H4 (cell line): ENCODE measurements at regions not wholly inside any gene's neighbourhood (a gene's known extent, or its start where the extent isn't known, plus 50 kb on each side); places are given as distances from the start of the nearest gene placed in this dataset.
"Not testable (repeated sequence)": the region's sequence is repeated elsewhere in the genome, so short reads cannot be mapped to it uniquely, and the experiment has no call there.

ENCODE experiments used
- DNase-seq: peaks from one replicate; pipeline ENCODE4 v3.0.0-alpha.2; 2015; ENCODE audit warnings: low spot score

DNA sequence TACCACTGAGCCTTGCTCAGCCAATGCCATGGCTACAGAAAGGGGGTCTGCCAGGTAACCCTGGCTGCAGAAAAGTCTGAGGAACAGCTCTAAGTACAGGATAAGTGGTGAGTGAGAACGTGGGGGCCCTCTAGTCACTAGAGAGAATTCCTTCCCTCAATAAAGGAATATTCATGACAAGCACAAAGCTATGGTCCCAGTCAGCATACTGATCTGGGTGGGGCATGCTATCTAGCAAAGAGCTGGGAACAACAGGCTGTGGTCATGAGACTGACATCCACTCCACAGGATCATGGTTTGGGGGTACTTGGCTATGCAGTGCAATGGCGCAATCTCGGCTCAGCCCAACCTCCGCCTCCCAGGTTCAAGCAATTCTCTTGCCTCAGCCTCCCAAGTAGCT is 140.4 kb downstream of the MTHFS start:
- no peak for DNase-seq

DNA sequence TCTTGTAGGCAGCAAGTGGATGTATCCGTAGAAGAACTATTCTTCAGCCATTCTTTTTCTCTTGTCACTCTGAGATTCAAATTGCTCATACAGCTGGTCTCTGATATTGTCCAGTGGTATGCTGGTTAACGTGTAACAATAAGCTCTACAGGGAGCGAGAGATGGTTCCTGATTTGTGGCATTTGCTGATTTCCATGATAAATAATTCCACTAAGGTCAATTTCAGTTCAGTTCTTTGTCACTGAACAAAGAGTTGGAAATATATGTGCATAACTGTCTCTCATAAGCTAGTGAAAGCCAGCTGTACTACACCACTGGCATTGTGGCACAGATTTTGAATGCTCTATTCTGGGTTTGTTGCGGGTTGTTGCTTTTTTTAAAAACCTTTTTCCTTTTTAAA is 131.7 kb downstream of the MTHFS start:
- no peak for DNase-seq

DNA sequence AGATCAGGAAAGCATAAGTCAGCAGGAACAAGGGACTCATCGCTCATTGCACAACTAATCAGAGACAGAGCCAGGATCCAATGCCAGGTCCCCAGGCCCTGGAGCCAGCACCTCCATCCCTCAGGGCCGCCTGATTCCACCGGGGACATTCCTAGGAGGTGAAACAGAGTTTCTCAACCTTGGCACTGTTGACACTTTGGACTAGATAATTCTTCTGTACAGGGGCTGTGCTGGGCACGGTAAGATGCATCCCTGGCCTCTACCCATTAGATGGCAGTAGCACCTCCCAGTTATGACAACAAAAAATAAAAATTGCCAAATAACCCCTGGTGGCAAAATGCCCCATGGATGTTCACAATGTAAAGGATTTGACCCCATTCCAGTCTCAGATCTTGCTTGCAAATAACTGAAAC is 127.7 kb downstream of the MTHFS start:
- no peak for DNase-seq

DNA sequence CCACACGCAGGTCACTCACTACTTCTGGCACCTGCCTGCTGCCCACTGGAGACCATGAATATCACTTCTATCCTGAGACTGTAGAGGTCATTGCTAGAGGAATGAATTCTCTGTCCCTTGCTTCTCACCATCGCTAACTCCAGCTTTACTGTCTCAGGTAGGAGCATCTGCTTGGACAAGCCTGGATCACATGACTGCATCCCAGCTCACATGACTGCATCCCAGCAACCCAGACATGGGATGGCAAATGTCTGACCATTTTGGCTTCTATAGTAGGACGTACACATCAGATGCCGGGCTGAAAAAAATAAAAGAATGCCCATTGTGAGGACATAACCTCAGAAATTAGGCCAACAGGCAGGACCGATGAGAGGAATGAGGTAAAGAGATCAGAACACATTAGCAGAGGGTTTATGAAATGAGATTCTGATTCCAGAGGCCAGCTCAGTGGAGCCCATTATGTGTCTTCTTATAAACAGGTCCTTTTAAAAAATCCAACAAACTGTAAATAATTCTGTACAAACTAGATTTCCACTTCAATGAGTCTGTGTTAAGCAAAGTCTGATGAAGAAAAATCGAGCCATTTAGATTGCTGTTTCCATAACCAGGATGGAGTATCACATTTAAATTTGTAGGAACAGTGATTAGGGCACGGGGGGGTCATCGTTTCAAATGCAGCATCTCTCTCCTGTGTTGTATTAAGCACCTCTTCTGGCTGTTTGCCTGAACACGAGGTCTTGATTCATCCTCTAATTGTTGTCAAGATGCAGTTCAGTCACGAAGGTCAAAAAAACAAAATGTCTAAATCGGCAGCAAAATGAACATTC is 126.7 kb downstream of the MTHFS start:
- no peak for DNase-seq

DNA sequence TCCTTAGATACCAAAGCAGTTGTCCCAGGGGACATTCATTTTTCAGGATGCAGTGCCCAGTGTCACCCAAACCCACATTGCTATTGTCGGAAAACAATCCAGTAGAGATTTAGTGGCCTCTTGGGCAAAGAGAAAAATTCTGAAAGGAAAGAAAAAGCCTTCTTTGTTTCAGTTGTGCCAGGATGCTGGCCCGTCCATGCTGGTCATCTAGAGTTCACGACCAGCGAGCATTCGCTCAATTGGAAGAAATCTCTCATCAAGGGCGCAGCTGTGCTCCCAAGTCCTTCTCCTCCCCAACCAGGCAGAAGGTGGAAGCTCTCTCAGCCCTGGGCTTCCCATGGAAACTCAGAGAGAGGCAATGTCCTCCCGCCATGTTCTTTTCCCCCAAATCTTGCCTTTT is 123.7 kb downstream of the MTHFS start:
- DNase-seq: no peak

DNA sequence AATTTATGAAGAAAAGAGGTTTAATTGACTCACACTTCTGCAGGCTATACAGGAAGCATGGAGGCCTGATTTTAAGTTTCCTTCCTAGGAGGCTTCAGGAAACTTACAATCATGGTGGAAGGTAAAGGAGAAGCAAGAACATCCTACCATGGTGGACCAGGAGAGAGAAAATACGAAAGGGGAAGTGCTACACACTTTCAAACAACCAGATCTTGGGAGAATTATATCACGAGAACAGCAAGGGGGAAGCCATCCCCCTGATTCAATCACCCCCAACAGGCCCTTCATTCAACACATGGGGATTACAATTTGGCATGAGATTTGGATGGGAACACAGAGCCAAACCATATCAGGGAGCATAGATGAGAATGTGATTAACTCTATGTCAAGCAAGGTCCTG is 121.0 kb downstream of the MTHFS start:
- no peak for DNase-seq

DNA sequence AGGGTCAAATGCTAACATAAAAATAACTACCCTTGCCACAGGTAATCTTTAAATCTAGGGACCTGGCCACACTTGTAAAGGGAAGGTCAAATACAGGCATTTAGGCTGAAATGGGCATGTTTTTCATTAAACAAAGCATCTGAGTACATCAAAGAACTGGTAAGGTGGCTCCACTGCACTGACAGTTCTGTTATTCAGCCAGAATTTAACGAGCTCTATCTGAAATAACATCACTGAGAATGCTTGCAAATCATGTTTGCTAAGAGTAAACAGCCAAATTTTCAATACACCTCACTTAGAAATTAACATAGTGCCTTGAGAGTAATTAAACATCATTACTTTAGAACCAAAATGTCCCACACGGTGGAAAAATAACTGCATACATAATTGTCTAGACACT is 118.9 kb downstream of the MTHFS start:
- no peak for DNase-seq

DNA sequence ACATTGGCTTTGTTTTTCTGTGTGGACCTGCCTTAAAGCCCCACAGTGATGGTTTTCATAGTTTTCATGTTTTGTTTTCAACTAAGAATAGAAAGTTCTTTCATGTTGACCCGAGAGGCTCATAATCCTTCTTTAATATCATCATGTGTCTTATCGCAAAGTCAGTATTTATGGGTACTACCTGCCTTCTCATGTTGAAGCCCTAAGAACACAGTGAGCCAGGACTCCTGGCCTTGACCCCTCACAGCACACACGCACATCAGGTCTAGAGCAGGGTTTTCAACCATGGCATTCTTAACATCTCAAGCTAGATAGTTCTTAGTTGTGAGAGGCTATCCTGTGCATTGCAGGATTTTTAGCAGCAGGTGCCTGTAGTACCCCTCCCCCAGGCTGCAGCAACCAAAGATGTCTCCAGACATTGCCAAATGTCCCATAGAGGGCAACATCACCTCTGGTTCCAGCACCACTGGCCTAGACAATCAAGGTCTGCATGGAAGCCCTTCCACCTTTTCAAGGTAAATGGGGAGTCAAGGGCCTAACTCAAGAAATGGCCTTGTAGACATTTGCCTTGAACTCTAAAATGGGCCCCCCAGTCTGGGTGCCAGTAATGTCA is 118.3 kb downstream of the MTHFS start:
- no peak for DNase-seq

DNA sequence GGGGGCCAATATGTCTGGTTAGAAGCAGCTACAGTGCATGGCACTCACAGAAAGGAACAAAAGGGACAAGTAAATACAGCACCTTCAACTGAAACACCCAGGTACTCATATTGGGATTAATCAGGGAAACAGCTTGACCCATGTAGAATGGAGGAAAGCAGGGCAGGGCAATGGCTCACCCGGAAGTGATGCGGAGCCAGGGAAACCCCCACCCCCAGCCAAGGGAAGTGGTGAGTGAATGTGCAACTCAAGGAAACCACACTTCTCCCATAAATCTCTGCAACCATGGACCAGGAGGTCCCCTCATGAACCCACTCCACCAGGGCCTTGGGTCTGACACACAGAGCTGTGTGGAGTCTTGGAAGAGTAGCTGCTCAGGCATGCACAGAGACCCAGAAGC is 117.1 kb downstream of the MTHFS start:
- DNase-seq: no peak

DNA sequence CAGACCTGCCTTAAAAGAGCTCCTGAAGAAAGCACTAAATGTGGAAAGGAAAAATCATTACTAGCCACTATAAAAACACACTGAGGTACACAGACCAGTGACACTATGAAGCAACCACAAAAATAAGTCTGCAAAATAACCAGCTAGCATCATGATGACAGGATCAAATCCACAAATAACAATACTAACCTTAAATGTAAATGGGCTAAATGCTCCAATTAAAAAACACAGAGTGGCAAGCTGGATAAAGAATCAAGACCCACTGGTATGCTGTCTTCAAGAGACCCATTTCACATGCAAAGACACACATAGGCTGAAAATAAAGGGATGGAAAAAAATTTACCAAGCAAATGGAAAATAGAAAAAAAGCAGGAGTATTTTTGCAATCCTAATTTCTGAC is 114.5 kb downstream of the MTHFS start:
- DNase-seq: not testable (repeated sequence)
